HG03378 (cell line): ENCODE measurements at regions not wholly inside any gene's neighbourhood (a gene's known extent, or its start where the extent isn't known, plus 50 kb on each side); places are given as distances from the start of the nearest gene placed in this dataset.

Experiments
- ATAC-seq: cut with Tn5 transposase; IDR thresholded peaks from one replicate; pipeline ENCODE4 v1.9.1; 2021; ENCODE audit warnings: mild to moderate bottlenecking, moderate library complexity; ENCODE audit not compliant: unreplicated experiment

- ATAC-seq = no peak
Measured at GRCh38 chr6:41469156-41470028, 76.8 kb upstream of the FOXP4 start.

GRCh38 chr6:41470029-41470330, 76.2 kb upstream of the FOXP4 start:
- ATAC-seq = no peak

- ATAC-seq = no peak
Measured at GRCh38 chr6:41470331-41471063, 75.7 kb upstream of the FOXP4 start.

GRCh38 chr6:41471064-41471895, 74.9 kb upstream of the FOXP4 start:
- no peak for ATAC-seq

GRCh38 chr6:41474213-41474933, 71.8 kb upstream of the FOXP4 start:
- no peak for ATAC-seq

GRCh38 chr6:41475164-41475563, 71.0 kb upstream of the FOXP4 start:
- ATAC-seq = no peak

- no peak for ATAC-seq
Measured at GRCh38 chr6:41475737-41476357, 70.3 kb upstream of the FOXP4 start.

- no peak for ATAC-seq
Measured at GRCh38 chr6:41476401-41476800, 69.8 kb upstream of the FOXP4 start.

- no peak for ATAC-seq
Measured at GRCh38 chr6:41477572-41477971, 68.6 kb upstream of the FOXP4 start.

GRCh38 chr6:41483943-41484342, 62.2 kb upstream of the FOXP4 start:
- ATAC-seq = no peak

GRCh38 chr6:41487860-41488432, 58.2 kb upstream of the FOXP4 start:
- no peak for ATAC-seq

GRCh38 chr6:41488433-41489119, 57.6 kb upstream of the FOXP4 start:
- no peak for ATAC-seq

- ATAC-seq = no peak
Measured at GRCh38 chr6:41489120-41489851, 56.9 kb upstream of the FOXP4 start.

GRCh38 chr6:41492261-41492891, 53.8 kb upstream of the FOXP4 start:
- ATAC-seq = no peak

- no peak for ATAC-seq
Measured at GRCh38 chr6:41494212-41495110, 51.7 kb upstream of the FOXP4 start.
